ENCODE measurements at regions not wholly inside any gene's neighbourhood (a gene's known extent, or its start where the extent isn't known, plus 50 kb on each side); places are given as distances from the start of the nearest gene placed in this dataset.

- no peak for TF ChIP-seq CTCF (IDR thresholded peaks at IDR 0.05)
Measured at GRCh38 chr20:1724901-1725300, 67.3 kb upstream of the SIRPG start.

- no peak for TF ChIP-seq CTCF (IDR thresholded peaks at IDR 0.05)
Measured at GRCh38 chr20:1722513-1723050, 65.0 kb upstream of the SIRPG start.

- TF ChIP-seq CTCF (IDR thresholded peaks at IDR 0.05): no peak
Measured at GRCh38 chr20:1721687-1722512, 64.3 kb upstream of the SIRPG start.

GRCh38 chr20:1720845-1721475 is 63.4 kb upstream of the SIRPG start:
- TF ChIP-seq CTCF (IDR thresholded peaks at IDR 0.05): no peak

GRCh38 chr20:1720226-1720625 is 62.6 kb upstream of the SIRPG start:
- TF ChIP-seq CTCF (IDR thresholded peaks at IDR 0.05): no peak

- TF ChIP-seq CTCF (IDR thresholded peaks at IDR 0.05): no peak
Measured at GRCh38 chr20:1718604-1719384, 61.2 kb upstream of the SIRPG start.
